IMR-90 (cell line): ENCODE measurements at regions not wholly inside any gene's neighbourhood (a gene's known extent, or its start where the extent isn't known, plus 50 kb on each side); places are given as distances from the start of the nearest gene placed in this dataset.

Source experiments
- ATAC-seq: fragments of 200-7000 bp; cut with Tn5 transposase; 2 replicates; pipeline ENCODE4 v1.9.1; 2020; ENCODE audit warnings: low read depth, mild to moderate bottlenecking, moderate library complexity
- BruUV-seq: library from RNA; stranded (reverse); fragments of 400-500 nt; replicated peaks from 2 replicates; lab custom pipeline; 2021; lab: Mats Ljungman, UMichigan
- CTCF ChIA-PET: fragments of 300-600 bp; formaldehyde crosslinking; extraction: SDS; loops from one replicate; lab custom pipeline; 2021; ENCODE audit warnings: antibody characterized with exemption; lab: Yijun Ruan, JAX
- POLR2A ChIA-PET: fragments of 300-600 bp; sonication (Branson Sonifier 250); formaldehyde crosslinking; loops from one replicate; lab custom pipeline; 2022; ENCODE audit warnings: antibody characterized with exemption; ENCODE audit not compliant: unreplicated experiment; lab: Charles Lee
- DNase-seq: peaks from one replicate; pipeline ENCODE4 v3.0.0; 2013
- H2AFZ ChIP-seq: replicated peaks from 2 replicates; pipeline ENCODE3; 2013; ENCODE audit warnings: low read length, mild to moderate bottlenecking; ENCODE audit not compliant: poor library complexity
- H2AK5ac ChIP-seq: 2 replicates; pipeline ENCODE4 v1.6.1; 2013; ENCODE audit warnings: low read depth, low read length, inconsistent platforms
- H2AK9ac ChIP-seq: replicated peaks from 2 replicates; pipeline ENCODE3; 2013; ENCODE audit warnings: mild to moderate bottlenecking, low read depth, low read length, moderate library complexity; ENCODE audit not compliant: poor library complexity
- H2BK120ac ChIP-seq: 2 replicates; pipeline ENCODE4 v1.6.1; 2013; ENCODE audit warnings: low read depth, low read length, inconsistent platforms
- H2BK15ac ChIP-seq: 3 replicates; pipeline ENCODE4 v1.6.1; 2013; ENCODE audit warnings: low read depth, low read length, inconsistent platforms
- H2BK20ac ChIP-seq: 2 replicates; pipeline ENCODE4 v1.6.1; 2013; ENCODE audit warnings: low read depth, mild to moderate bottlenecking, inconsistent platforms, low read length, moderate library complexity
- H2BK5ac ChIP-seq: 2 replicates; pipeline ENCODE4 v1.6.1; 2013; ENCODE audit warnings: mild to moderate bottlenecking, low read depth, low read length, inconsistent platforms; ENCODE audit not compliant: poor library complexity, severe bottlenecking
- H3K14ac ChIP-seq: replicated peaks from 2 replicates; pipeline ENCODE4 v1.6.1; 2013; ENCODE audit warnings: low read depth, low read length, inconsistent platforms
- H3K18ac ChIP-seq: 2 replicates; pipeline ENCODE4 v1.6.1; 2013; ENCODE audit warnings: low read depth, low read length, control low read depth
- H3K23ac ChIP-seq: 2 replicates; pipeline ENCODE4 v1.6.1; 2013; ENCODE audit warnings: low read depth, low read length, inconsistent platforms
- H3K27ac ChIP-seq: 2 replicates; pipeline ENCODE4 v1.5.1; 2013; ENCODE audit warnings: mild to moderate bottlenecking, control low read depth, low read length; ENCODE audit not compliant: insufficient read depth
- H3K27me3 ChIP-seq: 2 replicates; pipeline ENCODE4 v1.6.1; 2013; ENCODE audit warnings: low read length; ENCODE audit not compliant: control insufficient read depth, insufficient read depth
- H3K36me3 ChIP-seq: 2 replicates; pipeline ENCODE4 v1.6.1; 2013; ENCODE audit warnings: low read length, mixed read lengths; ENCODE audit not compliant: control insufficient read depth, insufficient read depth
- H3K4ac ChIP-seq: 2 replicates; pipeline ENCODE4 v1.6.1; 2013; ENCODE audit warnings: low read depth, low read length, inconsistent platforms
- H3K4me1 ChIP-seq: 2 replicates; pipeline ENCODE4 v1.6.1; 2013; ENCODE audit warnings: low read length, mixed read lengths; ENCODE audit not compliant: control insufficient read depth, insufficient read depth
- H3K4me2 ChIP-seq: 2 replicates; pipeline ENCODE4 v1.6.1; 2013; ENCODE audit warnings: low read depth, mild to moderate bottlenecking, control low read depth, low read length, moderate library complexity
- H3K4me3 ChIP-seq: 2 replicates; pipeline ENCODE4 v1.5.1; 2013; ENCODE audit warnings: low read depth, mild to moderate bottlenecking, control low read depth, low read length, moderate library complexity; ENCODE audit not compliant: insufficient read depth
- H3K56ac ChIP-seq: 2 replicates; pipeline ENCODE4 v1.6.1; 2013; ENCODE audit warnings: low read length, inconsistent platforms; ENCODE audit not compliant: insufficient read depth; ENCODE audit errors: extremely low read depth
- H3K79me1 ChIP-seq, 2 experiments: 2 replicates each; pipeline ENCODE4 v1.6.1; 2013; ENCODE audit warnings: low read length in 2 of 2, inconsistent platforms in 1 of 2, low read depth in 1 of 2
- H3K9ac ChIP-seq: 2 replicates; pipeline ENCODE4 v1.6.1; 2013; ENCODE audit warnings: low read depth, low read length, control low read depth
- H3K9me1 ChIP-seq: 2 replicates; pipeline ENCODE4 v1.6.1; 2013; ENCODE audit warnings: low read length, inconsistent platforms; ENCODE audit not compliant: insufficient read depth
- H3K9me3 ChIP-seq: 2 replicates; pipeline ENCODE4 v1.6.1; 2013; ENCODE audit warnings: low read length; ENCODE audit not compliant: control insufficient read depth, insufficient read depth
- H4K20me1 ChIP-seq: 2 replicates; pipeline ENCODE4 v1.6.1; 2013; ENCODE audit warnings: low read length, inconsistent platforms; ENCODE audit not compliant: insufficient read depth
- H4K5ac ChIP-seq: 2 replicates; pipeline ENCODE4 v1.6.1; 2013; ENCODE audit warnings: mild to moderate bottlenecking, low read depth, low read length, control low read depth
- H4K8ac ChIP-seq, 2 experiments: 2 replicates each; pipeline ENCODE4 v1.6.1; 2013; ENCODE audit warnings: low read depth in 2 of 2, low read length in 2 of 2, control low read depth in 1 of 2, inconsistent platforms in 1 of 2
- H4K91ac ChIP-seq: 2 replicates; pipeline ENCODE4 v1.6.1; 2013; ENCODE audit warnings: low read depth, low read length, inconsistent platforms; ENCODE audit not compliant: insufficient read depth
- BHLHE40 ChIP-seq: fragments of 150-350 bp; IDR thresholded peaks from 2 replicates; pipeline ENCODE4 v1.6.1; 2016; ENCODE audit warnings: mild to moderate bottlenecking, low read depth, low read length
- CEBPB ChIP-seq: IDR thresholded peaks from 2 replicates; pipeline ENCODE4 v1.6.1; 2012; ENCODE audit warnings: low read depth, low read length, improper control_type of control experiment
- CHD1 ChIP-seq: IDR thresholded peaks from 2 replicates; pipeline ENCODE4 v1.6.1; 2012; ENCODE audit warnings: low read depth, low read length, improper control_type of control experiment
- FOS ChIP-seq: fragments of 150-350 bp; IDR thresholded peaks from 2 replicates; pipeline ENCODE4 v1.6.1; 2016; ENCODE audit warnings: low read depth, low read length
- MAFK ChIP-seq: IDR thresholded peaks from 2 replicates; pipeline ENCODE4 v1.6.1; 2012; ENCODE audit warnings: low read depth, low read length, improper control_type of control experiment
- MAZ ChIP-seq: IDR thresholded peaks from 2 replicates; pipeline ENCODE4 v1.6.1; 2012; ENCODE audit warnings: low read depth, mild to moderate bottlenecking, low read length, improper control_type of control experiment, moderate library complexity, borderline replicate concordance
- MXI1 ChIP-seq: IDR thresholded peaks from 2 replicates; pipeline ENCODE4 v1.6.1; 2012; ENCODE audit warnings: low read depth, mild to moderate bottlenecking, low read length, moderate library complexity, borderline replicate concordance
- NFE2L2 ChIP-seq: fragments of 150-350 bp; IDR thresholded peaks from 2 replicates; pipeline ENCODE4 v1.6.1; 2016; ENCODE audit warnings: low read depth, mild to moderate bottlenecking, low read length
- POLR2A ChIP-seq: IDR thresholded peaks from 2 replicates; pipeline ENCODE4 v1.6.1; 2012; ENCODE audit warnings: mild to moderate bottlenecking, low read depth, low read length
- RAD21 ChIP-seq: IDR thresholded peaks from 2 replicates; pipeline ENCODE4 v1.6.1; 2012; ENCODE audit warnings: low read length, improper control_type of control experiment
- RCOR1 ChIP-seq: IDR thresholded peaks from 2 replicates; pipeline ENCODE4 v1.6.1; 2012; ENCODE audit warnings: mild to moderate bottlenecking, low read length, improper control_type of control experiment; ENCODE audit not compliant: insufficient replicate concordance
- RFX5 ChIP-seq: IDR thresholded peaks from 2 replicates; pipeline ENCODE4 v1.8.0; 2012; ENCODE audit warnings: low read depth, mild to moderate bottlenecking, low read length, moderate library complexity
- SMC3 ChIP-seq: fragments of 150-350 bp; IDR thresholded peaks from 2 replicates; pipeline ENCODE4 v1.6.1; 2016; ENCODE audit warnings: low read depth, mild to moderate bottlenecking, antibody characterized with exemption, low read length, moderate library complexity
- WGBS, 2 experiments: methylation state at CpG; one replicate each; pipeline versions ENCODE4 v1.1.5 to v1.1.7; 2013; ENCODE audit warnings: missing lambda C conversion rate in 2 of 2; ENCODE audit not compliant: insufficient read length in 1 of 2; ENCODE audit errors: extremely low coverage in 2 of 2; 5-methylcytosine and 5-hydroxymethylcytosine counted together
- dilution Hi-C: fragments of 300-500 bp; cut with HindIII; formaldehyde crosslinking; loops from one replicate; pipeline ENCODE4 v1.14.3; 2018; ENCODE audit warnings: low sequenced_read_pairs; ENCODE audit not compliant: unreplicated experiment
- in situ Hi-C: fragments of 300-500 bp; cut with MboI; formaldehyde crosslinking; loops from 3 replicates; pipeline ENCODE4 v1.14.3; 2019; ENCODE audit warnings: low sequenced_read_pairs, inconsistent platforms, mixed read lengths
- intact Hi-C: fragments of 100-400 bp; cut with micrococcal nuclease; formaldehyde crosslinking; loops from 2 replicates; pipeline ENCODE4 v1.10.0; 2022
- TF ChIP-seq, protein P1 (sequence below): conservative IDR thresholded peaks from 2 replicates; pipeline ENCODE4 v1.5.1; 2012; ENCODE audit warnings: mild to moderate bottlenecking, low read depth, low read length, improper control_type of control experiment
- TF ChIP-seq, protein P2 (sequence below): fragments of 150-350 bp; IDR thresholded peaks from 2 replicates; pipeline ENCODE4 v1.6.1; 2017; ENCODE audit warnings: mild to moderate bottlenecking, antibody characterized with exemption, low read length, low read depth
- TF ChIP-seq, protein P3 (sequence below): fragments of 150-350 bp; IDR thresholded peaks from 2 replicates; pipeline ENCODE4 v1.6.1; 2016; ENCODE audit warnings: low read depth, mild to moderate bottlenecking, low read length, moderate library complexity, borderline replicate concordance

DNA sequence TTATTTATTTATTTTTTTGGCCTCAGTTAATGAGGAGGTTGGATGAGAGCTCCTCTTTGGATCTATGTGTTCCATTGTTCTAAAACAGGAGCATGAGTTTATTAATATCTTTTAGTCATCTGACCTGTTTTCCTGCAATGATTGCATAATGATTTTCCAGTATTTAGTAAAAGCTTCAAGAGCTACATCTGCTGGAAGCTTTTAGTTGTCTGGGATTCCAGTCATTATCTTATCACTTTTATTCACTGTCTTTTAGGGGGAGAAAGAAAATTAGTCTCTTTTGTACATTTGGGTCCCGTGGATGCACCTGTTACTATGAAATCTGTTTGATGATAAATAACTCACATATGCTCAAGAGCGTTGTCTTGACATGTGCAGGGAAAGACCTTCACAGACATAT, 1270.0 kb downstream of the ROBO1 start:
- BruUV-seq, result no TSS peak
- no peak overlapping the region for H3K56ac ChIP-seq
- dilution Hi-C loops, result no loop called here
- no peak overlapping the region for H3K4ac ChIP-seq
- POLR2A ChIA-PET, result no interaction called here
- intact Hi-C loops, result no loop called here
- H4K20me1 ChIP-seq, result no peaks in the 10 kb centered on the region
- no peak overlapping the region for H2BK5ac ChIP-seq
- DNase-seq (no peak), ATAC-seq (no peak)
- no peak overlapping the region for H3K4me3 ChIP-seq
- no peak overlapping the region for H4K91ac ChIP-seq
- no peaks in the 10 kb centered on the region for H3K4me1 ChIP-seq
- no peak overlapping the region for H2BK15ac ChIP-seq
- TF ChIP-seq, protein P1, sequence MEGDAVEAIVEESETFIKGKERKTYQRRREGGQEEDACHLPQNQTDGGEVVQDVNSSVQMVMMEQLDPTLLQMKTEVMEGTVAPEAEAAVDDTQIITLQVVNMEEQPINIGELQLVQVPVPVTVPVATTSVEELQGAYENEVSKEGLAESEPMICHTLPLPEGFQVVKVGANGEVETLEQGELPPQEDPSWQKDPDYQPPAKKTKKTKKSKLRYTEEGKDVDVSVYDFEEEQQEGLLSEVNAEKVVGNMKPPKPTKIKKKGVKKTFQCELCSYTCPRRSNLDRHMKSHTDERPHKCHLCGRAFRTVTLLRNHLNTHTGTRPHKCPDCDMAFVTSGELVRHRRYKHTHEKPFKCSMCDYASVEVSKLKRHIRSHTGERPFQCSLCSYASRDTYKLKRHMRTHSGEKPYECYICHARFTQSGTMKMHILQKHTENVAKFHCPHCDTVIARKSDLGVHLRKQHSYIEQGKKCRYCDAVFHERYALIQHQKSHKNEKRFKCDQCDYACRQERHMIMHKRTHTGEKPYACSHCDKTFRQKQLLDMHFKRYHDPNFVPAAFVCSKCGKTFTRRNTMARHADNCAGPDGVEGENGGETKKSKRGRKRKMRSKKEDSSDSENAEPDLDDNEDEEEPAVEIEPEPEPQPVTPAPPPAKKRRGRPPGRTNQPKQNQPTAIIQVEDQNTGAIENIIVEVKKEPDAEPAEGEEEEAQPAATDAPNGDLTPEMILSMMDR, result no peak
- TF ChIP-seq RCOR1, result no peak
- no peak for TF ChIP-seq BHLHE40
- no peak for TF ChIP-seq SMC3
- TF ChIP-seq, protein P2, sequence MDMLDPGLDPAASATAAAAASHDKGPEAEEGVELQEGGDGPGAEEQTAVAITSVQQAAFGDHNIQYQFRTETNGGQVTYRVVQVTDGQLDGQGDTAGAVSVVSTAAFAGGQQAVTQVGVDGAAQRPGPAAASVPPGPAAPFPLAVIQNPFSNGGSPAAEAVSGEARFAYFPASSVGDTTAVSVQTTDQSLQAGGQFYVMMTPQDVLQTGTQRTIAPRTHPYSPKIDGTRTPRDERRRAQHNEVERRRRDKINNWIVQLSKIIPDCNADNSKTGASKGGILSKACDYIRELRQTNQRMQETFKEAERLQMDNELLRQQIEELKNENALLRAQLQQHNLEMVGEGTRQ, result no peak
- no peak for TF ChIP-seq RAD21
- TF ChIP-seq NFE2L2, result no peak
- TF ChIP-seq MAZ, result no peak
- no peak for TF ChIP-seq MAFK
- no peak for TF ChIP-seq RFX5
- TF ChIP-seq, protein P3, sequence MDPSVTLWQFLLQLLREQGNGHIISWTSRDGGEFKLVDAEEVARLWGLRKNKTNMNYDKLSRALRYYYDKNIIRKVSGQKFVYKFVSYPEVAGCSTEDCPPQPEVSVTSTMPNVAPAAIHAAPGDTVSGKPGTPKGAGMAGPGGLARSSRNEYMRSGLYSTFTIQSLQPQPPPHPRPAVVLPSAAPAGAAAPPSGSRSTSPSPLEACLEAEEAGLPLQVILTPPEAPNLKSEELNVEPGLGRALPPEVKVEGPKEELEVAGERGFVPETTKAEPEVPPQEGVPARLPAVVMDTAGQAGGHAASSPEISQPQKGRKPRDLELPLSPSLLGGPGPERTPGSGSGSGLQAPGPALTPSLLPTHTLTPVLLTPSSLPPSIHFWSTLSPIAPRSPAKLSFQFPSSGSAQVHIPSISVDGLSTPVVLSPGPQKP, result no peak
- no peak for TF ChIP-seq POLR2A
- TF ChIP-seq CEBPB, result no peak
- TF ChIP-seq CHD1, result no peak
- no peak for TF ChIP-seq FOS
- TF ChIP-seq MXI1, result no peak
- no peak overlapping the region for H2BK120ac ChIP-seq
- H3K27ac ChIP-seq, result no peak overlapping the region
- H3K14ac ChIP-seq, result no peak overlapping the region
- no peaks in the 10 kb centered on the region for H3K36me3 ChIP-seq
- no peak overlapping the region for H2BK20ac ChIP-seq
- no peaks in the 10 kb centered on the region for H3K27me3 ChIP-seq
- in situ Hi-C loops, result no loop called here
- no peak overlapping the region for H3K9ac ChIP-seq
- no peak overlapping the region for H3K23ac ChIP-seq
- H3K4me2 ChIP-seq, result no peak overlapping the region
- H2AFZ ChIP-seq, result no peak overlapping the region
- H3K9me1 ChIP-seq, result no peaks in the 10 kb centered on the region
- CTCF ChIA-PET, result interaction anchor here (0.7 to 0.8 kb wide), 2 partner anchors 11 to 38 kb away, joined by 3 read pairs; no protein-coding TSS in a partner anchor
- H3K9me3 ChIP-seq, result no peaks in the 10 kb centered on the region
- no peaks in the 10 kb centered on the region for H3K79me1 ChIP-seq
- H2AK5ac ChIP-seq, result no peak overlapping the region
- no peak overlapping the region for H4K8ac ChIP-seq
- no peak overlapping the region for H3K18ac ChIP-seq
- no peak overlapping the region for H2AK9ac ChIP-seq
- WGBS, 2 experiments, result no CpG with 5 or more reads among the region's 2 CpGs
- H4K5ac ChIP-seq, result no peak overlapping the region
